COLO668 (cell line): ENCODE measurements at regions not wholly inside any gene's neighbourhood (a gene's known extent, or its start where the extent isn't known, plus 50 kb on each side); places are given as distances from the start of the nearest gene placed in this dataset.

ENCODE experiments used
- DNase-seq: peaks from one replicate; lab custom pipeline; 2025; ENCODE audit not compliant: unreplicated experiment; lab: John Stamatoyannopoulos, UW

DNA sequence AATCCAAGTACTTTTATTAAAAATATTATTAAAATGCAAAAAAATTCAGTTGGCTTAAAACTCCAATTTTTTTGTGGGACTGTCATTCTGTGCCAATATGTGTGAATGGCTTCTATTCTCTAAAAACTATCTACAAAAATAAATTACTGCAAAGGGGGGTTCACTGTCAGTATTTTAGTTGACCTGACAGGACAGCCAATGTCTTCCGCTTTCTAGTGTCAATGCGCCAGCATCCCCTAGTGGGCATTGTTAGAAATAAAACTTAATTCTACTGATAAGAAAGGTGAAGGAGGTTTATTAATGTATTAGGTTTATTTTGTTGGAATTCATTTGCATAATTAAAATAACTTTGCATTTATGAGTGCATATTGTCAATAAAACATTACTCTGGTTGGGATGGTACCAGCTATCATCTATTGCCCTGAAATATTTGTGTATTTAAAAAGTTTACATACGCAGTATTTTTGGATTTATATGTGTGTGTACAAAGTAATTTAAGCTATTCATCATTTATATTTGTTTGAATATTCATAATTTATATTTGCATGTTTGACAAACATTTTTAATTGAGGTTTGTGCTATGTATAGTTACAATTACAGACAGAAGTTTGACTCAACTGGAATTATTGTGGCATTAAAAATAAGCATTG, 527.2 kb downstream of the FLRT2 start:
- peak; percentile 34 for DNase-seq

DNA sequence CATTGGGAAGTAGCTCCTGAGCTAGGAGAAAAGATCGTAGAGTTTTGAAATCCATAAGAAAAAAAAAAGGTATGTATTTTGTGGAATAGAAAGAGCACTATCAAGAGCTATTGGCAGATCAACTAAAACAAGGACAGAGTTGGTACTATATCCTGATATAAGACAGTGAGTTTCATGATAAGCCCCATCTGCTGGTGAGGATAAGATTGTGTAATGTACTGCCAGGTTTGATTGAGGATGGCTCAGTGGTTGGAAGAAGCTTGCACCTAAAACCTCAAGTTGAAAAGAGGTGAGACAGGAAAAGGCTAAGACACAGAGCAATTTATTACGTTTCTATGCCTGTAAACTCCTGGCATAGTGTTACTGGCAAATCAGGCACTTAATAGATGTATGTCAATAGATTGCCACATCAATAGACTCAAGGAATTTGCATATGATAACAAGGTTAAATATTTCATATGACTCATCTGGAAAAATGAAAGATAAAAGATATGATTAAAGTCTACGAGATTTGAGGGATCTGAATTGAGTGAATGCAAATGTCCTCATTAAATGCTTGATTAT, 525.6 kb downstream of the FLRT2 start:
- no peak for DNase-seq

DNA sequence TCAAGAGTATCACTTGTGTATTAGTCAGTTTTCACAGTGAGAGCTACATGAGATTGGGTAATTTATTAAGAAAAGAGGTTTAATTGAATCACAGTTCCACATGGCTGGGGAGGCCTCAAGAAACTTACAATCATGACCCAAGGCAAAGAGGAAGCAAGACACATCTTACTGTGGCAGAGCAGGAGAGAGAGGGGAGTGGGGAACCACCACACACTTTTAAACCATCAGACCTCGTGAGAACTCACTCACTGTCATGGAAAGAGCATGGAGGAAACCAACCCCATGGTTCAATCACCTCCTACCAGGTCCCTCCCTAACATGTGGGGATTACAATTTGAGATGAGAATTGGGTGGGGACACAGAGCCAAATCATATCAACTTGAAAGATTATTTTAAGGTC, 522.9 kb downstream of the FLRT2 start:
- no peak for DNase-seq

DNA sequence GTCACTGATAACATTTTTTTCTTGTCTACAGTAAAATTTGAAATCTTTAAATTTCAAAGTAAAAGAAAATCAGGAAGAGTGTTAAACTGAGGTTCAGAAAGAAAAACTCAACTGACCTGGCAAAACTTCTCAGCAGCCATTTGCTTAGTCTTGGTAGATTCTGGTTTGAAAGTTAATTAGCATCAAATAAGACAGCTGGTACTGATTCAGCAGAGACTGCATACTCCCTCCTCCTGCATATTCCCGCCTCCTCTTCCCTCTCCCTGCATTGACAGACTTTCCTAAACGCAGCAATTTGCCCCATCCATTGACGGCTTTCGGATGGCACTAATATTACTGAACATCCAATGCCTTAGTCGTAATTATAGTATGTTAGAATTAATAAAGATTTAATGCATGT, 520.8 kb downstream of the FLRT2 start:
- no peak for DNase-seq

DNA sequence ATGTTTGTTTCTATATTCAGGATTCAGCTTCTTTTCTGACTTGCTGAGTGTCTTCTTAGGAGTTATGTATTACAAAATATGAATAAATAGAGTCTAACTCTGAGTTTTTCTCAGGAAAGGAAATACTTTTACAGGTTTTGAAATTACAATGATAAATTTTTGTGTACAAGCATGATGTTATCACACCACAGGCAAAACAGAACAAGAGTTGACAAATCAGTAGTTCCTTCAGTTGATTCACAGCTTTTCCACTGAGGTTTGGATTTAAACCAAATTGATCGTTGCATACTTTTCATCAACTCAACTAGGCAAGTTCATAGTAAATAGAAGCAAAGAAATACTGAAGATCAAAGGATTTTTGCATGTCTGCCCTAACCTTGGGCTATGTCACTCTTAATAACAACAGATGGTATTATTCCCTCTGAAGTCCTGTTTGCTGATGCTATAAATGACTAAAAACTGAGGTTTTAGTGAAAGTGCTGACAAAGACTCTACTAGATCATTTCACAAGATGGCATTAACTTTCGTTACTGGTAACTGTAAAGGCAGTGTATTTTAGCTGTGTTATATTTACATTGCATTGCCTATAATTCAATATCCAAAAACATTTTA, 520.2 kb downstream of the FLRT2 start:
- no peak for DNase-seq

DNA sequence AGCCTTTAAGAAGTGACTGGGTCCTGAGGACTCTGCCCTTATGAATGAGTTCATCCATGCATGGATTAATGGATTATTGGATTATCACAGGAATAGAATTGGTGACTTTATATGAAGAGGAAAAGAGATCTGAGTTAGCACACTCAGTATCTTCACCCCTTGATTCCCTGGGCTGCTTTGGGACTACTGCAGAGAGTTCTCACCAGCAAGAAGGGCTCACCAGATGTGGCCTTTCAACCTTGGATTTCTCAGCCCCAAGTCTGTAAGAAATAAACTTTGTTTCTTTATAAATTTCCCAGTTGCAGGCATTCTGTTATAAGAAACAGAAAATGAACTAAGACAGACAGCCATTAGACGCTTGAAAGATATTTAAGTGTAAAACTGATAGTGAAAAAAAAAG, 509.2 kb downstream of the FLRT2 start:
- DNase-seq = no peak

DNA sequence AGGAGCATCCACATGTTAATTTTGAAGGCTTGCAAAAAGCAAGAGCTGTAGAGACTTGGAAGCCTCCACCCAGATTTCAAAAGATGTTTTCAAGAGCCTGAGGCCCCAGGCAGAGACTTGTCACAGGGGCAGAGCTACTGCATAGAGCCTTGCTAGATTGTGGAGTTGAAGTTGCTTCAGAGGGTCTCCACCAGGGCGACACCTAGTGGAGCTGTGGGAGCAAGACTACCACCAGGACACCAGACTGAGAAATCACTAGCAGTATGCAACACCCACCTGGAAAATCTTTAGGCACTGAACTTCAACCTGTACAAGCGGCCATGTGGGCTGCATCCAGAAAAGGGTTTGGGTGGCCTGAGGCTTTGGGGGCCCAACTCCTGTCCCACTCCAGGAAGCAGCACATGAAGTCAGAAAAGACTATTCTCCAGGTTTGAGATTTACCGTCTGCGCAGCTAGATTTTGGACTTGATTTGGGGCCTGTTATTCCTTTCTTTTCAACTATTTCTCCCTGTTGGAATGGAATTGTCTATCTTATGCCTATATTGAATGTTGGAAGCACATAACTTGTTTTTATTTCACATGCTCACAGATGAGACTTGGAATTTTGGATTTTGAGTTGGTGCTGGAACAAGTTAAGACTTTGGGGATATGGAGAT, 508.6 kb downstream of the FLRT2 start:
- DNase-seq = peak; percentile 56

DNA sequence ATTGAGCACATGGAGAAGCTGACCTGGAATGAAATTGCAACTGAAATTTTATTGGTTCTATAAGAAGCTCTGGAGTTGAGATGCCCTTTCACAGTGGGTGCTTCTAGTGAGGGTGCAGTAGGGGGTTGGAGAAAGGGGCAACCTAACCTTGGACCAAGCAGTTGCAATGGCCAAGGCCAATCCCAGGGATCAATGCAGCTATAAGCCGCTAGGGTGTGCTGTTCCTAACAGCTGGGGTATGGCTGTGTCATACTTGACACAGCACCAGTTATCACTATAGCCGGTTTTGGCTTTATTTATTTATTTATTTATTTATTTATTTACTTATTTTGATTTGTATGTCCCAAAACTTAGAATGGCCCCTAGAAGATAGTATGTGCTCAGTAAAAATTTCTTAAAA, 505.9 kb downstream of the FLRT2 start:
- no peak for DNase-seq

DNA sequence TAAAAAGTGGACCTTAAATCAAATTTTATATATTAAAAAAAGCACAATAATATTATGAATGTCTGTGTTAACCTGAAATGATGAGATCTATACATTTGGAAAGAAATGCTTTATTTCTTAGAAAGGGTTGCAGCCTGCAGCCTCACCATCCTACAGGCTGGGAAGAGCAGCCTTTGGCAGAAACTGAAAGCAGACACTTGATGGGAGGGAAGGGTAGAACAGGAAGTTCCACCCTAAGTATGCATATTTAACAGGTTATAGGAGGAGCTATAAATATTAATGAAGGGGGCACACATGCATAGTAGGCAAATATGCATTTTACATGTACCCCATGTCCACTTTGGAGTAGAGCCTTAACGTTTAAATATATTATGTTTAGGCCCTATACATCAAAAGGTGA, 498.0 kb downstream of the FLRT2 start:
- no peak for DNase-seq

DNA sequence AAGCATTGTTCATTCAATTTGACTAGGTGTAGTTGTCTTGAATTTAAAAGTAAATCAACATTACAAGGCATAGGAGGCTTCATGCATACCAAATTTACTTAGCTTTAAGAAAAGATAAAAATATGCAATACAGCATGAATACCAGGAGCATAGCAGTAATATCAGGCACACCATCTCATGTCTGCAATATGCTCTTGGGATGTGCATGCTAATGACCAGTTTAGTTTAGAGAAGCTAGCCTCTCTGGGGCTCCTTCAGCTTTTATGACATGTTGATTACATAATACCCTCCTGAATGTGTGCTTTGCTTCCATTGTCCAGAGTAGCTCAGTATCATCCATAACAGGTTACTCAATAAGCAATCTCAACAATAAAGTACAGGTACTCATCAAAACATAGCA, 497.2 kb downstream of the FLRT2 start:
- no peak for DNase-seq

DNA sequence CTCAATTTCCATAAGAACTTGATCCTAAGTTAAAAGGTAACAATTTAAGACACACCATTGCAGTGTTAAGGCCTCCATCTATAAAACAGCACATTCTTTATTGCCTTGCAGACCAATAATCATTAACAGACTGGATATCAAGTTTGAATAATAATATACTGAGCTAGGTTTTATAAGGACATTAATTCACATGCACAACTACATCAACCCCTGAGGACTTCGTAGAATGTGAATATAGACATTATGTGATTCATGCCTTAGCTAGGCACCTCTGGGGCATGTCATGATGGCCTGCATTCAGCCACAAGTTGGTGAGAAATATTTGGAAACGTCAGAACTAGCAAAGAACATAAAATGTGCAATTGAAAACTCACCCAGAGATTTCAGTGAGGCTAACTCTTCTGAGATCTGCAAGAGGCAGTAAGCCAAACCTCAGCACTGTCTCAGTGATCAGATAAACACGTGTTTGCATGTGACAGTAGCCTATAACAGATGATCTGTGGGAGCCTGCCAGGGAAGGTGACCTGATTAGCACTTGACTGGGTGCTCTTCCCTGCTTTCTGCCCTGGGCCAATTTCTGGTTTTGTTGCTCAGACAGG, 492.2 kb downstream of the FLRT2 start:
- no peak for DNase-seq

DNA sequence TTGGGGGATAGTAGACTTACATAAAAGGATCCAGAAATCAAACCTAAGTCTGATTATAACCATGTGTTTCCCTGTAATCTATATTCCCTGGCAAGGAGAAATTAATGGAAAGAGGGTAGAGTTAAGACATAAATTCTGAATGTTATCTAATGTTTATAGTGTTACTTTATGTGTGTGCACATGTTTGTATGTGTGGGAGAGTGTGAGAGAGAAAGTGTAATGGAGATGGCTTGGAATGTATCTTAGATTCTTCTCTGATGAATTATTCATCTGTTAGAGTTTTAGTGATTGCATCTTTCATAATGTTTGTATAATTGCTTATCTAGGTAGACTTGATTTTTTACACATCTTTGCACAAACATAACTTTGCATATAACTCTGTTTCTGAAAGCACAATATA, 490.9 kb downstream of the FLRT2 start:
- no peak for DNase-seq

DNA sequence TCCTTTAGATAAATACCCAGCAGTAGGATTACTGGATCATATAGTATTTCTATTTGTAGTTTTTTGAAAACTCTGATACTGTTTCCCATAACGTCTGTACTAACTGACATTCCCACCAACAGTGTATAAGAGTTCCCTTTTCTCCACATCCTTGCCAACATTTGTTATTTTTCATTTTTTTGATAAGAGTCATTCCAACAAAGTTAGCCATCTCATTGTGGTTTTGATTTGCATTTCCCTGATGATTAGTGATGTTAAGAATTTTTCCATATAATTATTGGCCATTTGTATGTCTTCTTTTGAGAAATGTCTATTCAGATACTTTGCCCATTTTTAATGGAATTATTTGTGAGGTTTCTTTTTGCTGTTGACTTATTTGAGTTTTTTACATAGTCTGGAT, 486.0 kb downstream of the FLRT2 start:
- no peak for DNase-seq

DNA sequence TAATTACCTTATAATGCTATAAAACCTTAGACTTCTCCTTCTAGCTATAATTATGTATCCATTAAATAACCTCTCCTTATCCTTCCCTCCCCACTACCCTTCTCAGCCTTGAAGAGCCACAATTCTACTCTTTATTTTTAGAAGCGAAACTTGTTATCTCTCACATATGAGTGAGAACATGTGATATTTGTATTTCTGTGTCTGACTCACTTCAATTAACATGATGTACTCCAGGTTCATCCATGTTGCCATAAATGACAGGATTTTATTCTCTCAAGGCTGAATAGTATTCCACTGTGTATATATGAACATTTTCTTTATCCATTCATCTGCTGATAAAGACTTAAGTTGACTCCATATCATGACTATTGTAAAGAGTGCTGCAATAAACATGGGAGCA, 485.6 kb downstream of the FLRT2 start:
- DNase-seq = no peak

DNA sequence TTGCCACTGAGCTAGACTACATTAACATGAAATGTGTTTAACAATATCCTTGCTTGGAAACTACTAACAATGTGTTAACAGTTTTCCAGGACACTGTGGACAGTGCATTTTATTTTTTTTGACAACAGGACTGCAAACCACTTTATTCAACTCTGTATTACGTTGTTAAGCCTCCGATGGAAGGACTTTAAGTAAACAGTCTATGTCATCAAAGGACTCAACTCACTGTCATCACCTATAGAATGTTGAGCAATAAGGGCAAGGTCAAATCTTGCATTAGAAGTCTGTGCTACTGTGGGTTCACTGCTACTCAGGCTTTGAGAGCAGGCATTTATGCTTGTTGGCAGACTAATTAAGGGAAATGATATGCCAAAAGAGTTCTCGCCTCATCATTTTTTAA, 483.7 kb downstream of the FLRT2 start:
- DNase-seq = no peak

DNA sequence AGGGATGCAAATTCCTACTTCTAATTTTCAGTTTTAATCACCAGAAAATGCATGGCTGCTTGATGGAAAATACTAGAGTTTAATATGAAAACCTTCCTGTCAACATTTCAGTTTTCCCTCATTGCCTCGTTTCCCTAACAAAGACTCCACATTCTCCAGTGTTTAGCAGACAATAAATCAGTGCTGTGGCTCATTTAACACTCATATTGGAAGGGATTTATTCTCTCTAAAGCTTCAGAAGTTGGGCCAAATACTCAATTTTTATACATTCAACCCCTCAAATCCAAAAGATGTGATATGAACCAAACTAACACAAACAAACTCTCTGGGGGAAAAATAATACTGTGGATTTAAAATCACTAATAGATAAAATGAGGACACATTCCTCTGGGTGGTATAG, 482.5 kb downstream of the FLRT2 start:
- DNase-seq = no peak

DNA sequence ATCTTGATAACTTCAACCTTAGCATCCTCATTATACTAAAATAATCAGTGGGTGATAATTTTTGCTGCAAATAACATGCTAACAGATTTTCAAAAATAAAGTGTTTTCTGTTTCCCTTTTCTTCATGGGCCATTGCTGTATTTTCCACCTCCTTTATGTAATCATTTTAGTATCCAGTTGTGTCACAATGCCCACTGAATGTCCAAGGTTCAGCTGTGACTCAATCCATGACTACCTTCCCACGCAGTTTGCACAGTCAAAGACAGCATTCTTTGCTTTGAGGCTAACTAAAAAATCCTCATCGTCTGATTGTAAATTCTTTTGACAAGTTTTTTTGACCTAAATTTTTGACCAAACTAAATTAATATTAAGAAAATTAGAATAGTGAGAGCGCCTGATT, 474.1 kb downstream of the FLRT2 start:
- no peak for DNase-seq

DNA sequence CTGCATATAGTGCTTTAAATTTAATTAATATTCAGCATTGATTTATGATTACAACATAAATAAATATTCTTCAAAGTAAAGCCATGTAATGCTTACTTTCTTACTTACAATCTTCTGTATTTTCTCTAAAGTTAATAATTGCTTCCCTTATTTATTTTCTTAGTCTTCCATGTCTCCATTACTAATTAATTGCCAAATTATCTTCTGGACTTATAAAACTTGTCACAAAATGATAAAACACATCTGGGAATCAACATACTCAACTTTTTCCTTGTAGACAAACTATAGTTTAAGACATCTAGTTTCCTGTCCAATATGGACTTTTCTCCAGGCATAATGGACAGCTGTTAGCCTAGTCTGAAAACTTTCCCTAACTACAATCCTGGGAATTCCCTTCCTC, 466.6 kb downstream of the FLRT2 start:
- DNase-seq = no peak

DNA sequence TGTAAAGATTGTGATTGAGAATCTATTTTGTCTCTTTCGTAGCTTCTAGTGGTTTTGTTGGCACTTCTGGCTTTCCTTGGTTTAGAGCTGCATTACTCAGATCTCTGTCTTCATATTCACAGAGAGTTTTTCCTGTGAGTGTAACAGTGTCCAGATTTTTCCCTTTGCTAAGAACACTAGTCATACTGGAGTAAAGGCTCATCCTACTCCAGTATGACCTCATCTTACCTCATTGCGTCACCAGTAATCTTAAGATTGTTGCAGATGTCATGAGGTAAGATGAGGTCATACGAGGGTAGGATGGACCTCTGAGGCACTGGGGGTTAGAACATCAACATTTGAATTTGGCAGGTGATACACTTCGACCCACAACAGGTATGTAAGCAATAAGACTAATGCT, 461.2 kb downstream of the FLRT2 start:
- DNase-seq = no peak

DNA sequence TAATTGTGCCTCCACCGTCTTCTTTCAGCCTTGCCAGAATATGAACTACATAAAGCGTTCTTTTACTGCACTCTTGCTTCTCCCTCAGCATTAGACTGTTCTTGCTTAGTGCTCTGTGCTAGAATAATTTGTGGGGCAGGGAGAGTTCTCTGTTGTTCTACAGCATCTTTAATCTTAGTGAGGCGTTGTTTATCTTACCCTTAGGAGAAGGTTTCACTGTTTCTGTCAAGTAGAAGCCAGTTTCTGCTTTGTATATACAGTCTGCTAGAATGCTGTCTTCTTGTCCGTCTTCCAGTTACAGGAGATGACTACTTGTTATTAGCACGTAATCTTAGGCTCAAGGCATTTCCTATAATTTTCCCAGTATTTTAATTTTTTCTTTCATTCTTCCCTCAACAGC, 458.0 kb downstream of the FLRT2 start:
- DNase-seq = no peak

DNA sequence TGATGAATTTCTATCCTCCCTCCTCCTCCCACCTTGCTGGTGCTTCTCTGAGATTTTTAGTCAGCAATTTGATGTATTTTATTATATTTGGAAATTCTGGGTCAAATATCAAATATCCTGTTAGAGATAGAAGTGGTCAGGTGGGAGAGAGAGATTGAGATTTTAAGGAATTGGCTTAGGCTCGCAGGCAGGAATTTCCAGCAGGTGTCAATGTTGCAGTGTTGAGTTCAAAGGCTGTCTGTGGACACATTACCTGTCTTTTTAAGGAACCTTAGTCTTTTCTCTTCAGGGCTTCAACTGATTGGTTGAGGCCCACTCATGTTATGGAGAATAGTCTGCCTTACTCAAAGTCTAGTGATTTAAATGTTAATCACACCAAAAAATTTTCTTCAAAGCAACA, 457.3 kb downstream of the FLRT2 start:
- DNase-seq = no peak
